Esophagus muscularis mucosa (tissue), 4 donors: ENCODE measurements at regions not wholly inside any gene's neighbourhood (a gene's known extent, or its start where the extent isn't known, plus 50 kb on each side); places are given as distances from the start of the nearest gene placed in this dataset.

Source experiments
- CTCF ChIP-seq, 3 experiments: fragments of 200-600 bp in 2 of 3; fragments of 450-650 bp in 1 of 3; sonication (generic) in 2 of 3; IDR thresholded peaks; one replicate each; pipeline ENCODE4 v1.5.1; 2017 to 2019; ENCODE audit warnings: antibody characterized with exemption in 3 of 3, mild to moderate bottlenecking in 2 of 3, moderate library complexity in 1 of 3
- EP300 ChIP-seq: sonication (generic); formaldehyde crosslinking; IDR thresholded peaks from one replicate; pipeline ENCODE4 v1.6.1; 2017; ENCODE audit warnings: antibody characterized with exemption
- POLR2A ChIP-seq: fragments of 450-650 bp; IDR thresholded peaks from one replicate; pipeline ENCODE4 v1.6.1; 2017; ENCODE audit warnings: antibody characterized with exemption, moderate library complexity, mild to moderate bottlenecking, low read depth

GRCh38 chr3:168269001-168269400 lies 173.3 kb upstream of the GOLIM4 start:
- TF ChIP-seq POLR2A (no peak), CTCF (IDR thresholded peaks at IDR 0.05) (no peak), EP300 (no peak)
